SKM-1 (cell line): ENCODE measurements at regions not wholly inside any gene's neighbourhood (a gene's known extent, or its start where the extent isn't known, plus 50 kb on each side); places are given as distances from the start of the nearest gene placed in this dataset.

Experiments used
- DNase-seq: peaks from one replicate; lab custom pipeline; 2025; ENCODE audit not compliant: unreplicated experiment; lab: John Stamatoyannopoulos, UW

GRCh38 chr3:16807391-16807790 is 77.4 kb upstream of the PLCL2 start:
- no peak for DNase-seq

DNA sequence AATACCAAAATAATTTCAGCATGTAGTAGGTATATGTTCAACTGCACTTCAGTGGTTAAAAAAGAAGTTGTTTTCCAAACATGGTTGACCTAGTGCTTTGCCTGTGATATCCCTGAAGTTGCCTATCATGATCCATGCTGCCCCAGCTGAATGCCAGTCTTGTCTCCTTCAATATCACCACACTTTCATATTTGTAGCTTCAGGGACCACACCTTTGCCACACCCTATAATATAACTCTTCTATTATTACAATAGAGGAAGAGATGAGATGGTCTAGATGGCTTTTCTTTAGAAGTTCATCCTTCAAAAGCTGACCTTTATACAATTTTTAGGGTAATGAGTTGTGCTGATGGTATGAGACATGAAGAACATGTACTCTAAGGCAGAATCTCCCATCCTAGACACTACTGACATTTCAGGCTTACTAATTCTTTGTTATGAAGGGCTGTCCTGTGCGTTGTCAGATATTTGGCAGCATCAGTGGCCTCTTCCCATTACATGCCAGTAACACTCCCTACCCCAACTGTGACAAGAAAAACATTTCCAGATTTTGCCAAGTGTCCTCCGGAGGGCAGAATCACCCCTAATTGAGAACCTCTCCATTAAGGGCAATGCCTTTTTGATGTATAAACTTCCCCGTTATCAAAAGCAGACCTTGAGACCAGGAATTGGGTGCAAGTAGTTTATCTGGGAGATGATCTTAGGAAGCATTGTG is 76.2 kb upstream of the PLCL2 start:
- no peak for DNase-seq

DNA sequence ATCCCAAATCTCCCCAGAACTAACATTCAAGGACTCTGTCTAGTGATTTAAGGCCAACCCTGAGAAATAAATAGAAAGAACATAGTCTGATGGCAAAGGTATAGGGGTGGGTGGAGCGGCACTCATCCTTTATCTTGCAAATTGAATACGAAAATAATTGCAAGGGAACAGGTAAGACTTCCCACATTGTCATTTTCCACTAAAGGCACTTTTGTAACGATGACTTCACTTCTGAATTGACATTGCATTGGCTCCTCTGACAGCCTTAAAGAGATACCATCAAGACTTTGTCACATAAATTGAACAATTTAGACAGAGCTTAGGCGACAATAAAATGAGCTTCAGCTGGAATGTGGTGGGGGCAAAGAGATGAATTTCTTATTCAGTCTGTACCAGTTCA is 75.3 kb upstream of the PLCL2 start:
- DNase-seq = no peak

- DNase-seq = no peak
Observed at GRCh38 chr3:16809993-16810392, 74.8 kb upstream of the PLCL2 start.

GRCh38 chr3:16810593-16811367 is 74.0 kb upstream of the PLCL2 start:
- no peak for DNase-seq

DNA sequence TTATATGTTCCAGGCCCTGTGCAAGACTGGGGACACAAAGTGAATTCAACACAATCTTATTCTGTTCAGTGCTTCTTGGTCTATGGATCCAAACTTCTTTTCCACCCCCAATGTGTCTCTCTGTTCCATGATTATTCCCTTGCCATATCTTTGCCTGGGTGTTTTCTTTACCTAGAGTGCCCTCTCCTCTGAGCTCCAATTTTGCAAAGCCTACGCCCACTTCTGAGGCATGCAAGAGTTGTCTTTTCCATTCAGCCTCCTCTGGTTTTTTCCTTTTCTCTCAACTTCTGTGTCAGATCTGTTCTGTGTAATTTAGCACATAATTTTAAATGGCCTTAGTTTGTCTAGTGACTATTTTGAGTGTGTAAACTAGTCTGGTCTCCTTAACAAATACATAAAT is 72.8 kb upstream of the PLCL2 start:
- no peak for DNase-seq

- no peak for DNase-seq
Observed at GRCh38 chr3:16813336-16813735, 71.4 kb upstream of the PLCL2 start.

GRCh38 chr3:16816048-16816780 is 68.5 kb upstream of the PLCL2 start:
- DNase-seq = no peak

DNA sequence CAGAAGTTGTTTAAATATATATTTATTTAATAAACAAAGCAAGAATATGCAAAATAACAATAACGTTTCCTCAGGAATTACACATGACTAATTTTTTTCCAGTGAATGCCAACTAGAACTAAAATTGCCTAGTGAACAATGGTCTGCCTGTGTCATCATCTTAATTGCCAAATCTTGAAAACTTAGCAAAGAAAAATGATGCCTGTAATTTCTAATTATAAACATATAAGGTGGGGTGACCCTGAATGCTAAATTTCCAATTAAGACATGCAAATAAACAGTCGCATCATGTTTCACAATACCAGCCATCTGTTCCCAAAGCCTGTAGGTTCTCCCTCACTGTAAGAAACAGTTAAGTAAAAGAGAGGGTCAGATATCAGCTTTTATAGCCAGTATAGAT is 67.6 kb upstream of the PLCL2 start:
- DNase-seq = no peak

DNA sequence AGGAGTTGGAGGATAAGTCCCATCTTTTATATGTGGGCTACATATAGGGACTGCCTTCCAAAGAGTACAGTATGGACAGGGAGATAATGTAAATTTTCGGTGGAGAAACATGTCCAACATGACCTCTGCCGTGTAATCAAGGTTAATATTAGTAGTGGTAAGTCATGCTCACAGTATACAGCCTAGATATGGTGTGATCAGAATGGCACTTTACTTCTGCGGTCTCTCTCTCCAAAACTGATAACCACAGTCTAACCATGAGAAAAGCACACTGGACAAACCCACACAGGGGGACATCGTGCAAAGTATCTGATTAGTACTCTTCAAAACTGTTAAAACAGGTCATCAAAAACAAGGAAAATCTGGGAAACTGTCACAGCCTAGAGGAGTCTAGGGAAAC is 66.6 kb upstream of the PLCL2 start:
- no peak for DNase-seq

DNA sequence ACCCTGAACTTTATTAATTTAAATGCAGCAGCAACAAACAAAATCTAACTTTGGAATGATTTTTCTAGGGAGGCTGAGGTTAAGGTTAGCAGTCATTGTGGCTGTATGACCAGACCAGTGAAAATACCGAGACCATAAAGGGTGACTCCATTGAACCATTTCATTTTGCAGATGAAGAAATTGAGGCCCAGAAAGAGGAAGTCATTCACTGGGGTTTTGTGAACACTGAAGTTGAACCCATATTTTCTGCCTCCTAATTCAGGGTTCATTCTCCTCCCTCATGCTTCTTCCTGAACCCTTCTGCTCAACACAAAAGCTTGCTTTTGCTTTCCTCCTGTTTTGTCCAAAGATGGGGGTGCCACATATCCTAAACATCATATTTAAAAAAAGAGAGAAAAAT is 65.8 kb upstream of the PLCL2 start:
- no peak for DNase-seq

- DNase-seq = no peak
Observed at GRCh38 chr3:16820485-16820884, 64.3 kb upstream of the PLCL2 start.

- no peak for DNase-seq
Observed at GRCh38 chr3:16821053-16821452, 63.7 kb upstream of the PLCL2 start.

DNA sequence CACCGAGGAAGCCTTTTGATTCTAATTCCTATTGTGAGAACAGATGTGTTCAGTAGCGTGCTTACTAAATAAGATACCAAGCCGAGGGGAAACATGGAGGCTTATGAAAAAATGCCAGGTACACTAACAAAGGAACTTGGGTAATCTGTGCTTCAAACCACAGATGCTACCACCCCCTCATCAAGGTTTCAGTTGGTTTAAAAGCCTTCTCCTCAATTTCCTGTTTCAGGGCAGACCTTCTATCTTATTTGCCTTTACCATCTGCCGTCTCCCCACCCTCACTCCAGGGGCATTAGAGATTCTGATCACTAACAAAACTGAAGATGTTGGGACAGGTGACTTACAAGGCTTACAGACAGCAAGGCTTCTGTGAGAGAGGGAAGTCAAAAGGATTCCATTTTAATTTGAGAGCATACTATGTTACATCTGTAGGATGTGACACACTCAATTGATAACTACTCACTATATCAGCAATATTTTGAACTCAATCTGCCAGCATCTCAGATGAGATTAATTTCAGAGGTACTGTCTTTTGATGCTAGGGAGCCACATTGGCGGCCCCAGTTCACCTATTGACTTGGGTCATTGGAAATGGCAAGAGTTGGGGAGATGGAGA is 60.6 kb upstream of the PLCL2 start:
- no peak for DNase-seq

- DNase-seq = no peak
Observed at GRCh38 chr3:16825617-16826204, 59.0 kb upstream of the PLCL2 start.

- DNase-seq = no peak
Observed at GRCh38 chr3:16828815-16829214, 55.9 kb upstream of the PLCL2 start.

- DNase-seq = no peak
Observed at GRCh38 chr3:16831846-16832245, 52.9 kb upstream of the PLCL2 start.

GRCh38 chr3:16834214-16834613 is 50.5 kb upstream of the PLCL2 start:
- DNase-seq = no peak

DNA sequence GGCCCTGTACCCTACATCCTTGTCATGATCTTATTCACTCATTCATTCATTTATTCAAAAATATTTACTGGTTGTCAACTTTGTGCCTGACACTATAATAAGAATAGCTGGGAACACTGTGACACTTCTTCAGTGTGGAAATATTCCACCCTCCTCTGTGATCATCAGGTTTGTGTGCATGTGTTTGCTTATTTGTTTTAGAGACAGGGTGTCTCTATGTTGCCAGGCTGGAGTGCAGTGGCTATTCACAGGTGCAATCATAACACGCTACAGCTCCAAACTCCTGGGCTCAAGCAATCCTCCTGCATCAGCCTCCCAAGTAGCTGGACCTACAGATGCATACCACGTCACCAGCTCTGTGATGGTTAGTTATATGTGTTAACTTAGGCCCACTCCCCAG is 50.0 kb upstream of the PLCL2 start:
- no peak for DNase-seq
